ENCODE measurements at regions not wholly inside any gene's neighbourhood (a gene's known extent, or its start where the extent isn't known, plus 50 kb on each side); places are given as distances from the start of the nearest gene placed in this dataset.
"Not testable (repeated sequence)": the region's sequence is repeated elsewhere in the genome, so short reads cannot be mapped to it uniquely, and the experiment has no call there.

DNA sequence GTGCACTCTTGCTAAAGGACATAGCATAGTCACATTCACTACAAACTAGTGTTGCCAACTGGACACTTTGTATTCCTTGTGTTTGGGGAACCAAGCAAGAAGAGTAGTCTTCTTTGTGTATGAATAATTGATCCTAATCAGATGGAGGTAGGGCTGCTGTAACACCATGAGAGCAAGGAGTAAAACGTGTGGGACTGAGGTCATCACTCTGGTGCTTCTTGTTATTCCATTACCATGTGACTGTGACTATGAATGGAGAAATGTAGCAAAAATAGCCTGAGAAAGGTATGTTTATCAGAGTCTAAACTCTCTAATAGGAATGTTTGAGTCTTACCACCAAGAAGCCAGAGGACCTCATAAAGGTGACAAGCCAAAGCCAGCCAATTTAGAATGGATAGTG lies 966.9 kb downstream of the TAF11L14 start:
- no peaks in the 10 kb centered on the region for H3K27me3 Mint-ChIP-seq
- peaks cover 2% of the 10 kb centered on the region for H3K9me3 ChIP-seq (ENCODE audit: control insufficient read depth, low read length, poor library complexity, severe bottlenecking)
- DNase-seq (no peak), ATAC-seq (no peak)
- H3K27ac Mint-ChIP-seq = no peak overlapping the region
- no peaks in the 10 kb centered on the region for H3K36me3 Mint-ChIP-seq (ENCODE audit: low read depth)
- no peaks in the 10 kb centered on the region for H3K4me1 Mint-ChIP-seq
- no peak overlapping the region for H3K4me3 Mint-ChIP-seq

DNA sequence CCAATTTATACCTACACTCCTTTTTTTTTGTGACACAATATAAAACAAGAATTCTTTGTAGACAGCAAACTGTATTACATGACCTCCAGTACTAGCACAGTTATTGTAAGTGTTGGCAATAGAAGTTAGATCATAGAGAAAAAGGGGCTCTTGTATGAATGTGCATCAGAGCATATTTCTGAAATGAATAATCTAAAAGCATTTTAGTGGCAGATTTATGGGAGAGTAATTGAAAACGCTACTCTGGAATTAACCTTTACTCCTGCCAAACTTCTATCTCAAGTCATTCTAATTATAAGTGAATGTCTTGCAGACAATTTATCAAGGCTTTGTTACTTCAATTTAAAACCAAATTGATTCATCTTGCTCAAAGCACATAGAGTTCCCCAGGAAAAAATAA lies 968.1 kb downstream of the TAF11L14 start:
- H3K9me3 ChIP-seq (ENCODE audit: control insufficient read depth, low read length, poor library complexity, severe bottlenecking) = no peaks in the 10 kb centered on the region
- DNase-seq = no peak
- H3K27ac Mint-ChIP-seq = no peak overlapping the region
- H3K36me3 Mint-ChIP-seq (ENCODE audit: low read depth) = no peaks in the 10 kb centered on the region
- H3K27me3 Mint-ChIP-seq = no peaks in the 10 kb centered on the region
- H3K4me1 Mint-ChIP-seq = no peaks in the 10 kb centered on the region
- H3K4me3 Mint-ChIP-seq = no peak overlapping the region
- no peak for ATAC-seq

DNA sequence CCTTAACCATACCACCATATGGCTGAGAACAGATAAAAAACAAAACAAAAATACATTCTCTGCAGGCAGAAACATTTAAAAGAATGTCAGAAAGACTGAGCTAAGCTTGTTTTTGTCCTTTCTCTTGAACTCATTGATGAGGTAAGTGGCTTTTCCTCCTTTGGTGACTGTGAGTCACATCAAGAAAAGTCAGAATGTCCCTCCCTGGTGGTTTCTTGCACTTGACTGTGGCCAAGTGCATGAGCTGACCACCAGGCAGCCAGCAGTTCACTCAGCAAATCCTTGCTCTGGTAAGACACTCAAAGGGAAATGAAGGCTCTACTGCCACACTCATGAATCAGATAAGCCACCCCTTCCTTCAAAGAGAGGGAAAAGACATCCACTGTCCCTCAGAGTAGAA lies 970.9 kb downstream of the TAF11L14 start:
- Mint-ChIP-seq H3K27me3 (no peaks in the 10 kb centered on the region), H3K36me3 (ENCODE audit: low read depth) (no peaks in the 10 kb centered on the region), H3K27ac (no peak overlapping the region), H3K4me1 (no peaks in the 10 kb centered on the region), H3K4me3 (no peak overlapping the region)
- no peak for DNase-seq
- H3K9me3 ChIP-seq (ENCODE audit: control insufficient read depth, low read length, poor library complexity, severe bottlenecking) = no peaks in the 10 kb centered on the region
- no peak for ATAC-seq

DNA sequence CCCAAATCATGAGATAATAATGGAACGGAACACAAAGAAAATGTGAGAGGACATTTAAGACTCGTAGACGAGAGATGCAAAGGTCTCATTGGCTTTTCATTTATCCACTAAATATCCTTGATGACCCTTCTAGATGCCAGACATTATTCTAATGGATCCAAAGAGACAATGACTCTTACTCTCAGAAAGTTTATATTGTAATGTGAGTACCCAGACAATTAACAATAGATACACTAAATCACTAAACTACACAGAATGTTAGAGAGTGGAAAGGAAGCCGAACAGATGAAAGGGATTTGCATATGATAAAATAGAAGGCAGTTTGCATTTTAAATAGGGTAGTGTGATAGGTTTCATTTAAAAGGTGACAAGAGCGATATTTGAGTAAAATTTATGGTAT lies 973.3 kb downstream of the TAF11L14 start:
- H3K27ac Mint-ChIP-seq = no peak overlapping the region
- H3K4me3 Mint-ChIP-seq = no peak overlapping the region
- H3K4me1 Mint-ChIP-seq = no peaks in the 10 kb centered on the region

DNA sequence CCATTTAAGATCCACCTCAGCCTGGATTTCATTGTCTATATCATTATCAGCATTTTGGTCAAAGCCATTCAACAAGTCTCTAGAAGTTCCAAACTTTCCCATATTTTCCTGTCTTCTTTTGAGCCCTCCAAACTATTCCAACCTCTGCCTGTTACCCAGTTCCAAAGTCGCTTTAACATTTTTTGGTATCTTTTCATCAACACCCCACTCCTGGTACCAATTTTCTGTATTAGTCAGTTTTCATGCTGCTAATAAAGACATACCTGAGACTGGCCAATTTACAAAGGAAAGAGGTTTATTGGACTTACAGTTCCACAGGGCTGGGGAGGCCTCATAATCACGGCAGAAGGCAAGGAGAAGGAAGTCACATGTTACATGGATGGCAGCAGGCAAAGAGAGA lies 982.9 kb downstream of the TAF11L14 start:
- not testable (repeated sequence) for H3K9me3 ChIP-seq (ENCODE audit: control insufficient read depth, low read length, poor library complexity, severe bottlenecking); H3K4me3 Mint-ChIP-seq; H3K27ac Mint-ChIP-seq; DNase-seq; H3K36me3 Mint-ChIP-seq (ENCODE audit: low read depth); H3K4me1 Mint-ChIP-seq; H3K27me3 Mint-ChIP-seq; ATAC-seq

More for the DNA sequence above, 973.3 kb downstream of the TAF11L14 start:
- DNase-seq = no peak
- no peak for ATAC-seq
- no peaks in the 10 kb centered on the region for H3K9me3 ChIP-seq (ENCODE audit: control insufficient read depth, low read length, poor library complexity, severe bottlenecking)
- Mint-ChIP-seq H3K27me3 (no peaks in the 10 kb centered on the region), H3K36me3 (ENCODE audit: low read depth) (no peaks in the 10 kb centered on the region)

DNA sequence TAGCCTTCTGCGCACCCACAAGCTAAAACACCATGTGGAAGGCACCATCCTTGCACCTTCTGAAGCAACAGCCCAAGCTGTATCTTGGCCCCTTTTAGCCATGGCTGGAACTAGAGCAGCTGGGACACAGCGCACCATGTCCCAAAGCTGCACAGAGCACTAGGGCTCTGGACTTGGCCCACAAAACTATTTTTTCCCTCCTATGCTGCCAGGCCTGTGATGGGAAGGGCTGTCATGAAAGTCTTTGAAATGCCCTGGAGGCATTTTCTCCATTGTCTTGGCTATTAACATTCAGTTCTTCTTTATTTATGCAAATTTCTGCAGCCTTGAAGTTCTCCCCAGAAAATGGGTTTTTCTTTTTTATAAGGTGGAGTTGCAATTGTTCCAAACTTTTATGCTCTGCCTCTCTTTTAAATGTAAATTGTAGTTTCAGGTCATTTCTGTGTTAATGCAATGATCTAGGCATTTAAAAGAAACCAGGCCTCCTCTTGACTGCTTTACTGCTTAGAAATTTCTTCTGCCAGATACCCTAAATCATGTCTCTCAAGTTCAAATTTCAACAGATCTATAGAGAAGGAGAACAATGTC lies 996.3 kb downstream of the TAF11L14 start:
- DNase-seq = no peak
- no peaks in the 10 kb centered on the region for H3K9me3 ChIP-seq (ENCODE audit: control insufficient read depth, low read length, poor library complexity, severe bottlenecking)
- Mint-ChIP-seq H3K4me3 (no peak overlapping the region), H3K36me3 (ENCODE audit: low read depth) (no peaks in the 10 kb centered on the region), H3K27me3 (no peaks in the 10 kb centered on the region), H3K4me1 (no peaks in the 10 kb centered on the region), H3K27ac (no peak overlapping the region)
- ATAC-seq = no peak

DNA sequence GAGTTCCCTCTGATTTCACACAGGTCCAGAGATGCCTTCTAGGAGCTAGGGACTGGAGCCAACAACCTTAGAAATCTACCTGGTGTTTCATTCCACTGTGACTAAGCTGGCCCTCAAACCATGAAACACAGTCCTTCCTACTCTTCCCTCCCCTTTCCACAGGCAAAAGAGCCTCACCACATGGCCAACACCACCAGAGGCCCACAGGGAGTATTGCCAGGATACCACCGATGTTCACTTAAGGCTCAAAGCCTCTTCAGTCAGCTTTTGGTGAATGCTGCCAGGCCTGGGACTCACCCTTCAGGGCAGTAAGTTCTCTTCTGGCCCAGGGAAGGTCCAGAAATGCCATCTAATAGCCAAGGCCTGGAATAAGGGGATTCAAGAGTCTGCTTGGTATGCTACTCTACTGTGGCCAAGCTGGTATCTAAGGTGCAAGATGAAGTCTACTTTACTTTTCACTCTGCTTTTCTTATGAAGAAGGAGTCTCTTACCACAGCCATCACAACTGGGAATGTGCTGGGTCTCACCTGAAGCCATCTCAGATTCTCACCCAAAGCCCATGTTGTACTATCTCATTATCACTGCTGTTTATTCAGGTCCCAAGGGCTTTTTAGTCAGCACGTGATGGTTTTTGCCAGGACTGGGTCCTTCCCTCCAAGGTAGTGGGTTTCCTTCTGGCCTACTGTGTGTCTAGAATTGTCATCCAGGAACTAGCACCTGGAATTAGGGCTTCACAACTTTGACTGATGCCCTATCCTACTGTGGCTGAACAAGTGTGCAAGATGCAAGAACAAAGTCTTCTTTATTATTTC lies 1018.4 kb downstream of the TAF11L14 start:
- DNase-seq (no peak), ATAC-seq (no peak)
- Mint-ChIP-seq H3K4me1 (no peaks in the 10 kb centered on the region), H3K4me3 (no peak overlapping the region), H3K27ac (no peak overlapping the region), H3K36me3 (ENCODE audit: low read depth) (no peaks in the 10 kb centered on the region), H3K27me3 (no peaks in the 10 kb centered on the region)
- H3K9me3 ChIP-seq (ENCODE audit: control insufficient read depth, low read length, poor library complexity, severe bottlenecking) = no peaks in the 10 kb centered on the region

DNA sequence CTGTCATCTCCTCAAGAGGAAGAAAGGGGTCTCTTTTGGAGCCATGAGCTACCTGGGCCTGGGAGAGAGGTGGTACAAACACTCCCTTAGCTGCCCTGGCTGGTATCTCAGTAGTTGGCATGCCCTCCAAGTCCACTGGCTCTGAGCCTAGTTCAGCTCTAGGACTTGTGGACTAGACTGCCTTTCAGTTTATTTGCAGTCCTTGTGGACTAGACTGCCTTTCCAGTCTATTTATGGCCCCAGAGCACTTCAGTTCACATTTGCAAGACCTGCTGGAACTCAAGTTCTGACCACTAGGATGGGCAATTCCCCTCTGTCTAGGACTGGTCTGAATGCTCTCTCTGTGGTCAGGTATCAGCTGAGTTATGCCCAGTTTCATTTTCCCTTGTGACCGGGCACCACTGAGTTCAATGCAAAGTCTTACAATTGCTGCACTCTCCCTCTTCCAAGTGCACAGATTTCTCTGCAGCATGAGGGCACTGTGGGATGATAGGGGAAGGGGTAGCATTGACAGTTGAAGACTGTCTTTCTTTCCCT lies 1019.0 kb downstream of the TAF11L14 start:
- Mint-ChIP-seq H3K36me3 (ENCODE audit: low read depth) (no peaks in the 10 kb centered on the region), H3K27ac (no peak overlapping the region), H3K27me3 (no peaks in the 10 kb centered on the region), H3K4me3 (no peak overlapping the region), H3K4me1 (no peaks in the 10 kb centered on the region)
- no peaks in the 10 kb centered on the region for H3K9me3 ChIP-seq (ENCODE audit: control insufficient read depth, low read length, poor library complexity, severe bottlenecking)
- no peak for ATAC-seq
- DNase-seq = no peak

DNA sequence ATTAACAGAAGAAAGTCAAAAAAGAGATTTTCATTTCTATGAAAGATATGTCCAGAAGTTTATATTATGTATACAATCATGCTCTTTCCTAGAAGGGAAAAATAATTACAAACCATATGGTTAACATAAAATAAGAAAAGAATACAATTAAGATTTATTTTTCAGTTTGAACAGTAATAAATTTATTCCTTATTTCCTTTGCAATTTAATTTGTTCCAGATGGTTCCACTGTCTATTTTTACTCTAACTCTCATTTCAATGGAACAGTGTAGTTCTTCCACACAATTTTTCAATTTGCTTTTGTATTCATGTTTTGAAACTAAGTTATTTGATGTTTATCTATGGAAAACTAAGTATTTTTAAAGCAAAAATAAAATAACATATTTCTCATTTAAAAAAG lies 1026.3 kb downstream of the TAF11L14 start:
- no peak overlapping the region for H3K27ac Mint-ChIP-seq
- DNase-seq (no peak), ATAC-seq (no peak)
- no peak overlapping the region for H3K4me3 Mint-ChIP-seq
- no peaks in the 10 kb centered on the region for H3K4me1 Mint-ChIP-seq
- H3K27me3 Mint-ChIP-seq = no peaks in the 10 kb centered on the region
- no peaks in the 10 kb centered on the region for H3K36me3 Mint-ChIP-seq (ENCODE audit: low read depth)
- no peaks in the 10 kb centered on the region for H3K9me3 ChIP-seq (ENCODE audit: control insufficient read depth, low read length, poor library complexity, severe bottlenecking)

DNA sequence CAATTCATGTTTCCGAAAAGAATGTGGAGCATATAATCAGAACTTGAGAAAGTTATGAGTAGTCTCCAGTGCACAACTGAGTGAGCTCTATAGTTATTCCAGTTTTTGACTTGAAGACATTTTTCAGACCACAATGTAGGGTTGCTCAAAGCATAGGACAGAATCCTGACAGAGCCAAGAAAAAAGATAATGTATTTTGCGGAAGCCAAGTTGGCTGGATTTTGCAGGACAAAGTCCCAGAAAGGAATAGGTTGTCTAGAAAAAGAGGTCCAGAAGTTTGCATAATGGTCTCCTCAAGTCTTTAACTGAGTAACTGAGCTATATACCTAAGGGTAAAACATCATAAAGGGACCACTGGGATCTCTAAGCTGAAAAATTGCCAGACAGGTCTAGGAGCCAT lies 1028.0 kb downstream of the TAF11L14 start:
- H3K9me3 ChIP-seq (ENCODE audit: control insufficient read depth, low read length, poor library complexity, severe bottlenecking) = no peaks in the 10 kb centered on the region
- no peaks in the 10 kb centered on the region for H3K36me3 Mint-ChIP-seq (ENCODE audit: low read depth)

DNA sequence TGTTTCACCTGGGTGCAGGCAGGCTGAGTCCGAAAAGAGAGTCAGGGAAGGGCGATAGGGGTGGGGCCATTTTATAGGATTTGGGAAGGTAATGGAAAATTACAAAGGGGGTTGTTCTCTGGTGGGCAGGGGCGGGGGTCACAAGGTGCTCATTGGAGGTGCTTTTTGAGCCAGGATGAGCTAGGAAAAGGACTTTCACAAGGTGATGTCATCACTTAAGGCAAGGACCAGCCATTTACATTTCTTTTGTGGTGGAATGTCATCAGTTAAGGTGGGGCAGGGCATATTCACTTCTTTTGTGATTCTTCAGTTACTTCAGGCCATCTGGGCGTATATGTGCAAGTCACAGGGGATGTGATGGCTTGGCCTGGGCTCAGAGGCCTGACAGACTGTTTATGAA lies 1040.0 kb downstream of the TAF11L14 start:
- not testable (repeated sequence) for H3K4me3 Mint-ChIP-seq, H3K27ac Mint-ChIP-seq

More for the DNA sequence above, 1028.0 kb downstream of the TAF11L14 start:
- Mint-ChIP-seq H3K4me1 (no peaks in the 10 kb centered on the region), H3K27ac (no peak overlapping the region), H3K27me3 (no peaks in the 10 kb centered on the region), H3K4me3 (no peak overlapping the region)
- DNase-seq = no peak
- no peak for ATAC-seq

DNA sequence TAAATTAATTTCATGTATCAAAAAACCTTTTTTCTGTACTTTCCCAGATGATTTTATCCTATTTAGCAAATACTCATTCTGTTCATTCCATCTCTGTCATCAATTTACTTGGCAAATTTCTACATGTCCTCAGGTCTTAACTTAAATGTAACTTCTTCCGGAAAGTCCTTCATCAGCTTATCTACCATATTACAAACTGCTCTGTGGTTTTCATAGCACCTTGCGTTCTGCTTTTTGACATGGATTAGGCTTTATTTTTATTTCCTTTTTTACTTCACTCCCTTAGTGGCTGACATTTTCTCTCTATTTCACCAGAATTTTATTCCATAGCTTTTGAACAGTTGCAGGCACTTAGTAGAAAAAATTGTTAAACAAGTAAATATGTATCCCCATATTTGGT lies 1040.8 kb downstream of the TAF11L14 start:
- no peak overlapping the region for H3K27ac Mint-ChIP-seq
- no peaks in the 10 kb centered on the region for H3K9me3 ChIP-seq (ENCODE audit: control insufficient read depth, low read length, poor library complexity, severe bottlenecking)
- no peak overlapping the region for H3K4me3 Mint-ChIP-seq
- DNase-seq = no peak
- H3K27me3 Mint-ChIP-seq = no peaks in the 10 kb centered on the region
- ATAC-seq = no peak
- H3K36me3 Mint-ChIP-seq (ENCODE audit: low read depth) = no peaks in the 10 kb centered on the region
- H3K4me1 Mint-ChIP-seq = no peaks in the 10 kb centered on the region

More for the DNA sequence above, 1040.0 kb downstream of the TAF11L14 start:
- H3K27me3 Mint-ChIP-seq; H3K9me3 ChIP-seq (ENCODE audit: control insufficient read depth, low read length, poor library complexity, severe bottlenecking); H3K4me1 Mint-ChIP-seq; DNase-seq; ATAC-seq; H3K36me3 Mint-ChIP-seq (ENCODE audit: low read depth): not testable (repeated sequence)

DNA sequence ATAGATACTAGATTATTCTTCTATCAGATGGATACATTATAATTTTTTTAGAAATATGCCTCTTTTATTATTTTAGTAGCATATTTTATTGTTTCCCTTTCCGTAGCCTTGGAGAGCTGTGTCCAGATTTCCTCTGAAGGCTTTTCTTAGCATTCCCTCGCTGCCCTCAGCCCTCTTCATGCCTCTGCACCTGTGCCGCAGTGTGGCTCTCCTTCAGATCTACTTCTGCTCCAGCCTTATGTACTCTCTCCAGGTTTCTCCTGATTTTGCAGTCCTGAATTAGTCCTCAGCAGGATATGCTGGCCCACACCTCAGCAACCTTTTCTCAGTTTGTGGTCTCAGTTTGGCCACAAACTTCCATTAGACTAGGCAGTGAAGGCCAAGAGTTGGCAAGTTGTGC lies 1052.0 kb downstream of the TAF11L14 start:
- no peak for DNase-seq
- no peaks in the 10 kb centered on the region for H3K27me3 Mint-ChIP-seq

DNA sequence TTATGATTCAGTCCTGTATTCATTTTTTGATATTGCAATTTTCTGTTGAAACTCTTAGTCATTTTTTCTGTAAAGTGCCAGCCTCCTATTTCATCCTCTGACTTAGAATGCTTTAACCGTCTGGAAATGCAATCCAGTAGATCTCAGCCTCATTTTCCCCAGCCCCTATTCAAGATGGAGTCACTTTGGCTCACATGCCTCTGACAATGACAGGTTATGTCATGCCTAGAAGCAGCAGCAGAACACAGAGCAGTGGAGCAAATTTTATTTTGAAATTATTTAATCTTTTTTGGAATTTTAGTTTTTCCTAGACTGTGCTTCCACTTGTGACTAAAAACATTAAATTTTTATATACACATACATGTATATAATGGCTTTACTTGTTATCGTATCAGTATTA lies 1053.2 kb downstream of the TAF11L14 start:
- Mint-ChIP-seq H3K27ac (no peak overlapping the region), H3K4me1 (no peaks in the 10 kb centered on the region), H3K36me3 (ENCODE audit: low read depth) (no peaks in the 10 kb centered on the region), H3K4me3 (no peak overlapping the region), H3K27me3 (no peaks in the 10 kb centered on the region)
- no peaks in the 10 kb centered on the region for H3K9me3 ChIP-seq (ENCODE audit: control insufficient read depth, low read length, poor library complexity, severe bottlenecking)
- ATAC-seq (no peak), DNase-seq (no peak)

More for the DNA sequence above, 1052.0 kb downstream of the TAF11L14 start:
- no peaks in the 10 kb centered on the region for H3K36me3 Mint-ChIP-seq (ENCODE audit: low read depth)
- H3K4me3 Mint-ChIP-seq = no peak overlapping the region
- H3K4me1 Mint-ChIP-seq = no peaks in the 10 kb centered on the region
- no peak for ATAC-seq
- no peaks in the 10 kb centered on the region for H3K9me3 ChIP-seq (ENCODE audit: control insufficient read depth, low read length, poor library complexity, severe bottlenecking)
- no peak overlapping the region for H3K27ac Mint-ChIP-seq

All from T-helper 17 cell (primary cell).